GM04504 (cell line): ENCODE measurements at regions not wholly inside any gene's neighbourhood (a gene's known extent, or its start where the extent isn't known, plus 50 kb on each side); places are given as distances from the start of the nearest gene placed in this dataset.
"Not testable (repeated sequence)": the region's sequence is repeated elsewhere in the genome, so short reads cannot be mapped to it uniquely, and the experiment has no call there.

Experiments
- DNase-seq: peaks from one replicate; pipeline ENCODE4 v3.0.0-alpha.2; 2012; ENCODE audit warnings: low read depth

GRCh38 chr15:34528055-34528754 is 55.2 kb downstream of the GOLGA8B start:
- not testable (repeated sequence) for DNase-seq

- DNase-seq = not testable (repeated sequence)
Observed at GRCh38 chr15:34527641-34528040, 55.8 kb downstream of the GOLGA8B start.

- not testable (repeated sequence) for DNase-seq
Observed at GRCh38 chr15:34523849-34524248, 59.6 kb downstream of the GOLGA8B start.

- not testable (repeated sequence) for DNase-seq
Observed at GRCh38 chr15:34522601-34523000, 60.9 kb downstream of the GOLGA8B start.

GRCh38 chr15:34521802-34522485 is 61.5 kb downstream of the GOLGA8B start:
- DNase-seq = not testable (repeated sequence)

- DNase-seq = no peak
Observed at GRCh38 chr15:34520566-34520965, 62.9 kb downstream of the GOLGA8B start.

- DNase-seq = not testable (repeated sequence)
Observed at GRCh38 chr15:34520010-34520409, 63.4 kb downstream of the GOLGA8B start.

GRCh38 chr15:34514251-34514670 is 69.2 kb downstream of the GOLGA8B start:
- peak; percentile 15 for DNase-seq

- DNase-seq = no peak
Observed at GRCh38 chr15:34512628-34513027, 70.8 kb downstream of the GOLGA8B start.

GRCh38 chr15:34501131-34501530 is 63.5 kb upstream of the GOLGA8A start:
- no peak for DNase-seq

- no peak for DNase-seq
Observed at GRCh38 chr15:34496207-34496995, 58.8 kb upstream of the GOLGA8A start.

- not testable (repeated sequence) for DNase-seq
Observed at GRCh38 chr15:34495707-34496106, 58.1 kb upstream of the GOLGA8A start.

GRCh38 chr15:34494084-34494399 is 56.4 kb upstream of the GOLGA8A start:
- no peak for DNase-seq

- no peak for DNase-seq
Observed at GRCh38 chr15:34493001-34493400, 55.4 kb upstream of the GOLGA8A start.

GRCh38 chr15:34491488-34491887 is 53.9 kb upstream of the GOLGA8A start:
- DNase-seq = not testable (repeated sequence)

GRCh38 chr15:34490417-34491193 is 53.0 kb upstream of the GOLGA8A start:
- DNase-seq = no peak

- DNase-seq = not testable (repeated sequence)
Observed at GRCh38 chr15:34488973-34489959, 51.7 kb upstream of the GOLGA8A start.
